Breast epithelium (tissue), 4 donors: ENCODE measurements at regions not wholly inside any gene's neighbourhood (a gene's known extent, or its start where the extent isn't known, plus 50 kb on each side); places are given as distances from the start of the nearest gene placed in this dataset.
A peak's percentile ranks its signal among the peaks of the same experiment; 100 is the strongest.

Experiments used
- DNase-seq, 2 donors: peaks; one replicate each; pipeline ENCODE4 v3.0.0-alpha.2; 2019; ENCODE audit warnings: low spot score in 2 of 2
- H3K27ac ChIP-seq, 2 donors: fragments of 200-600 bp; sonication (generic) in 1 of 2; one replicate each; pipeline ENCODE4 v1.5.1; 2016 to 2019; ENCODE audit warnings: mild to moderate bottlenecking in 1 of 2
- H3K27me3 ChIP-seq, 2 donors: fragments of 200-600 bp; sonication (generic) in 1 of 2; one replicate each; pipeline versions ENCODE4 v1.5.1 to v1.6.0; 2017 to 2019; ENCODE audit warnings: control low read depth in 1 of 2, mild to moderate bottlenecking in 1 of 2
- H3K36me3 ChIP-seq: fragments of 200-600 bp; one replicate; pipeline ENCODE4 v1.5.1; 2019
- H3K4me1 ChIP-seq, 2 donors: fragments of 200-600 bp; sonication (generic); one replicate each; pipeline ENCODE4 v1.5.1; 2016 to 2019; ENCODE audit warnings: control low read depth in 1 of 2
- H3K4me3 ChIP-seq, 3 donors: fragments of 200-600 bp; sonication (generic); 1 replicate in 2 of 3; 2 replicates in 1 of 3; pipeline ENCODE4 v1.5.1; 2016 to 2019; ENCODE audit warnings: mild to moderate bottlenecking in 3 of 3, moderate library complexity in 2 of 3
- H3K9me3 ChIP-seq, 2 donors: fragments of 200-600 bp; sonication (generic) in 1 of 2; one replicate each; pipeline ENCODE4 v1.5.1; 2016 to 2019; ENCODE audit warnings: control low read depth in 1 of 2
- POLR2A ChIP-seq: fragments of 450-650 bp; IDR thresholded peaks from one replicate; pipeline ENCODE4 v1.6.1; 2016; ENCODE audit warnings: antibody characterized with exemption, mild to moderate bottlenecking, moderate library complexity
- POLR2AphosphoS5 ChIP-seq, 3 donors: sonication (generic); formaldehyde crosslinking; IDR thresholded peaks; one replicate each; pipeline ENCODE4 v1.6.1; 2017; ENCODE audit warnings: antibody characterized with exemption in 3 of 3
- intact Hi-C: fragments of 100-400 bp; cut with DNase I; formaldehyde crosslinking; loops from one replicate; pipeline ENCODE4 v1.15.1; 2023; ENCODE audit warnings: low total_unique reads
- TF ChIP-seq, protein P1 (sequence below), 3 donors: fragments of 450-650 bp; IDR thresholded peaks; one replicate each; pipeline ENCODE4 v1.5.1; 2016 to 2017; ENCODE audit warnings: antibody characterized with exemption in 3 of 3, mild to moderate bottlenecking in 3 of 3, moderate library complexity in 3 of 3

DNA sequence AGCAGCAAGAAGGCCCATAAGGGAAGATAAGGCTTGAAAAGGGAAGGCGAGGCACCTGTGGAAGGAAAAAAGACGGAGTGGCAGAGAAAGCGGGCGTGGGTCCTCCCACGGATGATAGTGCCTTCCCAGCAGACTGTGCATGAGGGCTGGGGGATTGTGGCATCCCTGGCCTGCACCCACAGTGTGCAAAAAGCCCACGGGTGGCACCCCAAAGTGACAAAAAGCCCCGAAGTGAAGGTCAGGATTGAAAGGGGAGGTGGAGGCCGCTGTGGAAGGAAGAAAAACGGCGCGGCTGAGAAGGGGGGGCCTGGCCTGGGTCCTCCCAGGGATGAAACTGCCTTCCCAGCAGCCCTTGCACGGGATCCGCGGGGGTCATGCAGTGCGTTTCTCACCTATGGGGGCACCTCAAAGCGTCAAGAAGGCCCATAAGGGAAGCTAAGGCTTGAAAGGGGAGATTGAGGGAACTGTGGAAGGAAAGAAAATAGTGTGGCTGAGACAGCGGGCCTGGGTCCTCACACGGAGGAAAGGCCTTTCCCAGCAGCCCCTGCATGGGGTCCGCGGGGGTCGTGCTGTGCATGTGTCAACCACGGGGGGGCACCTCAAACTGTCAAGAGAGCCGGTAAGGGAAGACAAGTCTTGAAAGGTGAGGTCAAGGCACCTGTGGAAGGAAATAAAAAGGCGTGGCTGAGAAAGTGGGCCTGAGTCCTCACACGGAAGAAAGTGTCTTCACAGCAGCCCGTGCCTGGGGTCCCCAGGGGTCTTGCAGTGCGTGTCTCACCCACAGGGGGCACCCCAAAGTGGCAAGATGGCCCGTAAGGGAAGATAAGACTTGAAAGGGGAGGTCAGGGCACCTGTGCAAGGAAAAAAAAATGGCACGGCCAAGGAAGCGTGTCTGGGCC lies 274.1 kb downstream of the ALG10 start:
- Histone ChIP-seq H3K27ac (no peak overlapping the region), H3K9me3 (peaks cover 61 to 79% of the 10 kb centered on the region in 2 donors), H3K4me1 (no peaks in the 10 kb centered on the region), H3K27me3 (no peaks in the 10 kb centered on the region), H3K36me3 (no peaks in the 10 kb centered on the region), H3K4me3 (no peak overlapping the region)
- TF ChIP-seq, protein P1, sequence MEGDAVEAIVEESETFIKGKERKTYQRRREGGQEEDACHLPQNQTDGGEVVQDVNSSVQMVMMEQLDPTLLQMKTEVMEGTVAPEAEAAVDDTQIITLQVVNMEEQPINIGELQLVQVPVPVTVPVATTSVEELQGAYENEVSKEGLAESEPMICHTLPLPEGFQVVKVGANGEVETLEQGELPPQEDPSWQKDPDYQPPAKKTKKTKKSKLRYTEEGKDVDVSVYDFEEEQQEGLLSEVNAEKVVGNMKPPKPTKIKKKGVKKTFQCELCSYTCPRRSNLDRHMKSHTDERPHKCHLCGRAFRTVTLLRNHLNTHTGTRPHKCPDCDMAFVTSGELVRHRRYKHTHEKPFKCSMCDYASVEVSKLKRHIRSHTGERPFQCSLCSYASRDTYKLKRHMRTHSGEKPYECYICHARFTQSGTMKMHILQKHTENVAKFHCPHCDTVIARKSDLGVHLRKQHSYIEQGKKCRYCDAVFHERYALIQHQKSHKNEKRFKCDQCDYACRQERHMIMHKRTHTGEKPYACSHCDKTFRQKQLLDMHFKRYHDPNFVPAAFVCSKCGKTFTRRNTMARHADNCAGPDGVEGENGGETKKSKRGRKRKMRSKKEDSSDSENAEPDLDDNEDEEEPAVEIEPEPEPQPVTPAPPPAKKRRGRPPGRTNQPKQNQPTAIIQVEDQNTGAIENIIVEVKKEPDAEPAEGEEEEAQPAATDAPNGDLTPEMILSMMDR (IDR thresholded peaks at IDR 0.05): no peak
- TF ChIP-seq POLR2A (no peak), POLR2AphosphoS5 (IDR thresholded peaks at IDR 0.05) (no peak)
- intact Hi-C loops: no loop called here
- peak in 1 of 2 donors; percentile 34 for DNase-seq

DNA sequence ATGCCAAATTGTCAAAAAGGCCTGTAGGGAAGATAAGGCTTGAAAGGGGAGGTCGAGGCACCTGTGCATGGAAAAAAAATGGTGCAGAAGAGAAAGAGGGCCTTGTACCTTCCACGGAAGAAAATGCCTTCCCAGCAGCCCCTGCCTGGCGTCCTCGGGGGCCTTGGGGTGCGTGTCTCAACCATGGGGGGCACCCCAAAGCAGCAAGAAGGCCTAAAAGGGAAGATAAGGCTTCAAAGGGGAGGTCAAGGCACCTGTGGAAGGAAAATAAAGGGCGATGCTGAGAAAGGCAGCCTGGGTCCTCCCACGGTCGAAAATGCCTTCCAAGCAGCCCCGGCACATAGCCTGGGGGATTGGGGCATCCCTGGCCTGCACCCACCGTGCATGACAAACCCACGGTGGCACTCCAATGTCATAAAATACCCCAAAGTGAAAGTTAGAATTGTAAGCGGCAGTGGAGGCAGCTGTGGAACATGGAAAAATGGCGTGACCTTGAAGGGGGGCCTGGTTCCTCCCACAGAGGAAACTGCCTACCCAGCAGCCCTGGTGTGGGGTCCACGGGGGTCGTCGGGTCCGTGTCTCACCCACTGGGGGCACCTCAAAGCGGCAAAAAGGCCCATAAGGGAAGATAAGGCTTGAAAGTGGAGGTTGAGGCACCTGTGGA lies 275.0 kb downstream of the ALG10 start:
- H3K4me3 ChIP-seq: no peak overlapping the region
- no peaks in the 10 kb centered on the region for H3K36me3 ChIP-seq
- DNase-seq: peak in 1 of 2 donors; percentile 14
- no peaks in the 10 kb centered on the region for H3K27me3 ChIP-seq
- no peak overlapping the region for H3K27ac ChIP-seq
- no peak for TF ChIP-seq POLR2AphosphoS5 (IDR thresholded peaks at IDR 0.05)
- TF ChIP-seq POLR2A: no peak
- TF ChIP-seq, protein P1 (IDR thresholded peaks at IDR 0.05): no peak
- peaks cover 58 to 79% of the 10 kb centered on the region in 2 donors for H3K9me3 ChIP-seq
- H3K4me1 ChIP-seq: no peaks in the 10 kb centered on the region
- intact Hi-C loops: no loop called here

DNA sequence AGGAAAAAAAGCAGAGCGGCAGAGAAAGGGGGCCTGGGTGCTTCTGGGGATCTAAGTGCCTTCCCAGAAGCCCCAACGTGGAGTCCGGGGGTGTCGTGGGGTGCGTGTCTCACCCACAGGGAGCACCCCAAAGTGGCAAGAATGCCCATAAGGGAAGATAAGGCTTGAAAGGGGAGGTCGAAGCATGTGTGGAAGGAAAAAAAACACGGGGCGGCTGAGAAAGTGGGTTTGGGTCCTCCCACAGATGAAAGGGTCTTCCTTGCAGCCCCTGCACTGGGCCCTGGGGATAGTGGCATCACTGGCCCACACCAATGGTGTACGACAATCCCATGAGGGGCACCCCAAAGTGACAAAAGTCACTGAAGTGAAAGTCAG lies 275.5 kb downstream of the ALG10 start:
- no peak for DNase-seq
- Histone ChIP-seq H3K36me3 (no peaks in the 10 kb centered on the region), H3K4me1 (no peaks in the 10 kb centered on the region), H3K9me3 (peaks cover 58 to 79% of the 10 kb centered on the region in 2 donors), H3K27me3 (no peaks in the 10 kb centered on the region), H3K4me3 (no peak overlapping the region), H3K27ac (no peak overlapping the region)
- intact Hi-C loops: no loop called here
- TF ChIP-seq POLR2AphosphoS5 (IDR thresholded peaks at IDR 0.05): no peak
- no peak for TF ChIP-seq POLR2A
- TF ChIP-seq, protein P1 (IDR thresholded peaks at IDR 0.05): no peak

DNA sequence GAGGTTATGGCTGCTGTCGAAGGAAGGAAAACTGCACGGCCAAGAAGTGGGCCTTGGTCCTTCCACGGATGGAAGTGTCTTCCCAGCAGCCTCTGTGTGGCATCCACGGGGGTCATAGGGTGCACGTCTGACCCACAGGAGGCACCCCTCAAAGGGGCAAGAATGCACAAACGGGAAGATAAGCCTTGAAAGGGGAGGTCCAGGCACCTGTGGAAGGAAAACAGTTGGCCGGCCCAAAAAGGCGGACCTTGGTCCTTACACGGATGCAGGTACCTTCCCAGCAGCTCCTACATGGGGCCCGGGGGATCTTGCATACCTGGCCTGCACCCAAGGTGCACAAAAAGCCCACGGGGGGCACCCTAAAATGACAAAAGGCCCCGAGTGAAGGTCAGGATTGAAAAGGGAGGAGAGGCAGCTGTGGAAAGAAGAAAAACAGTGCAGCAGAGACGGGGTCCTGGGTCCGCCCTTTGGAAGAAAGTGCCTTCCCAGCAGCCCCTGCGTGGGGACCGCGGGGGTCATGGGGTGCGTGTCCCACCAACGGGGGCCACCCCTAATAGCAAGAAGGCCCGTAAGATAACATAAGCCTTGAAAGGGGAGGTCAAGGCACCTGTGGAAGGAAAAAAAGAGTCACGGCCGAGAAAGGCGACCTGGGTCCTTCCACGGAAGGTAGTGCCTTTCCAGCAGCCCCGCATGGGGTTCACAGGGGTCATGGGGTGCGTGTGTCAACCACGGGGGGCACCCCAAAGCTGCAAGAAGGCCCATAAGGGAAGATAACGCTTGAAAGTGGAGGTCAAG lies 276.1 kb downstream of the ALG10 start:
- H3K9me3 ChIP-seq: peaks cover 58 to 79% of the 10 kb centered on the region in 2 donors
- intact Hi-C loops: no loop called here

More for the DNA sequence above, 276.1 kb downstream of the ALG10 start:
- no peak for TF ChIP-seq POLR2AphosphoS5 (IDR thresholded peaks at IDR 0.05)
- TF ChIP-seq, protein P1 (IDR thresholded peaks at IDR 0.05): no peak
- TF ChIP-seq POLR2A: no peak
- DNase-seq: no peak
- Histone ChIP-seq H3K27ac (no peak overlapping the region), H3K4me3 (no peak overlapping the region), H3K27me3 (no peaks in the 10 kb centered on the region), H3K4me1 (no peaks in the 10 kb centered on the region), H3K36me3 (no peaks in the 10 kb centered on the region)
